Right lobe of liver (tissue), 6 donors: ENCODE measurements at regions not wholly inside any gene's neighbourhood (a gene's known extent, or its start where the extent isn't known, plus 50 kb on each side); places are given as distances from the start of the nearest gene placed in this dataset.
"Not testable (repeated sequence)": the region's sequence is repeated elsewhere in the genome, so short reads cannot be mapped to it uniquely, and the experiment has no call there.

ENCODE experiments used
- ATAC-seq, 4 donors: fragments of 200-7000 bp; cut with Tn5 transposase; one replicate each; pipeline ENCODE4 v1.9.1; 2020; ENCODE audit warnings: mild to moderate bottlenecking in 4 of 4, moderate library complexity in 4 of 4
- DNase-seq, 3 donors: peaks; one replicate each; pipeline ENCODE4 v3.0.0-alpha.2; 2020
- H3K27ac ChIP-seq, 3 donors: fragments of 200-600 bp; one replicate each; pipeline ENCODE4 v1.8.0; 2022
- H3K27me3 ChIP-seq, 2 donors: fragments of 200-600 bp; one replicate each; pipeline ENCODE4 v1.8.0; 2022
- H3K36me3 ChIP-seq, 4 donors: fragments of 200-600 bp; sonication (generic) in 1 of 4; one replicate each; pipeline versions ENCODE4 v1.5.1 to v1.8.0; 2017 to 2022; ENCODE audit warnings: control low read depth in 1 of 4
- H3K4me1 ChIP-seq, 4 donors: fragments of 200-600 bp; sonication (generic) in 1 of 4; one replicate each; pipeline versions ENCODE4 v1.5.1 to v1.8.0; 2017 to 2022; ENCODE audit warnings: control low read depth in 1 of 4
- H3K4me3 ChIP-seq, 3 donors: fragments of 200-600 bp; one replicate each; pipeline ENCODE4 v1.8.0; 2022
- H3K9me3 ChIP-seq, 4 donors: fragments of 200-600 bp; sonication (generic) in 1 of 4; one replicate each; pipeline versions ENCODE4 v1.5.1 to v1.8.0; 2017 to 2022; ENCODE audit warnings: control low read depth in 1 of 4
- POLR2A ChIP-seq: fragments of 450-650 bp; IDR thresholded peaks from one replicate; pipeline ENCODE4 v1.6.1; 2017; ENCODE audit warnings: antibody characterized with exemption, mild to moderate bottlenecking
- WGBS: methylation state at CpG from one replicate; pipeline ENCODE4 v1.1.6; 2018; ENCODE audit warnings: low coverage, low lambda C conversion rate; ENCODE audit not compliant: insufficient coverage; ENCODE audit errors: missing lambda C conversion rate; 5-methylcytosine and 5-hydroxymethylcytosine counted together
- intact Hi-C, 2 donors: fragments of 100-400 bp; cut with DNase I; formaldehyde crosslinking; loops; one replicate each; pipeline versions ENCODE4 v1.11.2 to v1.14.1; 2022
- TF ChIP-seq, protein P1 (sequence below), 4 donors: fragments of 200-600 bp in 3 of 4; fragments of 450-650 bp in 1 of 4; IDR thresholded peaks; one replicate each; pipeline versions ENCODE4 v1.5.1 to v1.8.0; 2016 to 2022; ENCODE audit warnings: antibody characterized with exemption in 4 of 4, mild to moderate bottlenecking in 2 of 4
- donor health status: DM: no; HTN: yes; CAD: no.
- donor health status: DM: no; HTN: no; CAD: no.
- donor health status: DM: no; HTN: no; CAD: no.
- donor health status: DM: no; HTN: yes; CAD: no.
- donor health status: DM: no; HTN: yes; CAD: no.

GRCh38 chr10:60524541-60524940 lies 134.9 kb upstream of the ANK3 start:
- no peak for DNase-seq
- H3K4me1 ChIP-seq: peaks cover 0 to 2% (median 0%) of the 10 kb centered on the region in 4 donors
- TF ChIP-seq, protein P1, sequence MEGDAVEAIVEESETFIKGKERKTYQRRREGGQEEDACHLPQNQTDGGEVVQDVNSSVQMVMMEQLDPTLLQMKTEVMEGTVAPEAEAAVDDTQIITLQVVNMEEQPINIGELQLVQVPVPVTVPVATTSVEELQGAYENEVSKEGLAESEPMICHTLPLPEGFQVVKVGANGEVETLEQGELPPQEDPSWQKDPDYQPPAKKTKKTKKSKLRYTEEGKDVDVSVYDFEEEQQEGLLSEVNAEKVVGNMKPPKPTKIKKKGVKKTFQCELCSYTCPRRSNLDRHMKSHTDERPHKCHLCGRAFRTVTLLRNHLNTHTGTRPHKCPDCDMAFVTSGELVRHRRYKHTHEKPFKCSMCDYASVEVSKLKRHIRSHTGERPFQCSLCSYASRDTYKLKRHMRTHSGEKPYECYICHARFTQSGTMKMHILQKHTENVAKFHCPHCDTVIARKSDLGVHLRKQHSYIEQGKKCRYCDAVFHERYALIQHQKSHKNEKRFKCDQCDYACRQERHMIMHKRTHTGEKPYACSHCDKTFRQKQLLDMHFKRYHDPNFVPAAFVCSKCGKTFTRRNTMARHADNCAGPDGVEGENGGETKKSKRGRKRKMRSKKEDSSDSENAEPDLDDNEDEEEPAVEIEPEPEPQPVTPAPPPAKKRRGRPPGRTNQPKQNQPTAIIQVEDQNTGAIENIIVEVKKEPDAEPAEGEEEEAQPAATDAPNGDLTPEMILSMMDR (IDR thresholded peaks at IDR 0.05): no peak
- no peak for ATAC-seq
- no peaks in the 10 kb centered on the region for H3K9me3 ChIP-seq
- H3K27ac ChIP-seq: no peak overlapping the region
- no peaks in the 10 kb centered on the region for H3K27me3 ChIP-seq
- WGBS: 53% methylated on average over 3 of the region's 4 CpGs
- no peaks in the 10 kb centered on the region for H3K36me3 ChIP-seq
- H3K4me3 ChIP-seq: no peak overlapping the region
- intact Hi-C loops: no loop called here

DNA sequence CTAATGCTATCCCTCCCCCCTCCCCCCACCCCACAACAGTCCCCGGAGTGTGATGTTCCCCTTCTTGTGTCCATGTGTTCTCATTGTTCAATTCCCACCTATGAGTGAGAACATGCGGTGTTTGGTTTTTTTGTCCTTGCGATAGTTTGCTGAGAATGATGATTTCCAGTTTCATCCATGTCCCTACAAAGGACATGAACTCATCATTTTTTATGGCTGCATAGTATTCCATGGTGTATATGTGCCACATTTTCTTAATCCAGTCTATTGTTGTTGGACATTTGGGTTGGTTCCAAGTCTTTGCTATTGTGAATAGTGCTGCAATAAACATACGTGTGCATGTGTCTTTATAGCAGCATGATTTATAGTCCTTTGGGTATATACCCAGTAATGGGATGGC lies 133.7 kb upstream of the ANK3 start:
- ATAC-seq, H3K36me3 ChIP-seq, DNase-seq, intact Hi-C loops, H3K4me1 ChIP-seq, H3K27me3 ChIP-seq, H3K27ac ChIP-seq, H3K4me3 ChIP-seq, H3K9me3 ChIP-seq: not testable (repeated sequence)
- WGBS: 80% methylated on average over 1 of the region's 4 CpGs

DNA sequence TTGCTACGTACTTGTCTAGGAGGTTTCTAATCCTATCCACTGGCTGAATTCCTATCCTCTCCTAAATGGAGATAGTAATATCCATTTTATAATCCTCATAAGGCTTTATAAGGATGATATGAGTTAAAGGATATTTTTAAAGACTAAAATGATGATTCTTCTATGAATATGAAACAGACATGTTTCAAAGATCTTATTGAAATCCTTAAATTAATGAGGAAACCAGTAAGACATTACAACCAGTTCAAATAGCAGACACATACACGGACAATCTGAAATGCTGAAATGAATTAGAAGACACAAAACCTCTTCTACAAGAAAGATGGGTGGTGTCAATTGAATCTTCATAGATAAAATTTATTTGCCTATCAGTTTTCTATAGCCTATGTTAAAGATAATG lies 132.9 kb upstream of the ANK3 start:
- DNase-seq (no peak), ATAC-seq (no peak)

GRCh38 chr10:60521974-60522405 lies 132.3 kb upstream of the ANK3 start:
- intact Hi-C loops: no loop called here
- DNase-seq (no peak), ATAC-seq (no peak)
- no peak overlapping the region for H3K4me3 ChIP-seq
- WGBS: 44% methylated on average over 3 of the region's 3 CpGs
- no peaks in the 10 kb centered on the region for H3K36me3 ChIP-seq
- H3K27ac ChIP-seq: no peak overlapping the region
- TF ChIP-seq POLR2A: no peak
- TF ChIP-seq, protein P1 (IDR thresholded peaks at IDR 0.05): no peak
- H3K4me1 ChIP-seq: peaks cover 0 to 2% (median 0%) of the 10 kb centered on the region in 4 donors
- H3K27me3 ChIP-seq: no peaks in the 10 kb centered on the region
- H3K9me3 ChIP-seq: no peaks in the 10 kb centered on the region

More for the DNA sequence above, 132.9 kb upstream of the ANK3 start:
- no peaks in the 10 kb centered on the region for H3K27me3 ChIP-seq
- WGBS: 74% methylated on average over 2 of the region's 2 CpGs
- TF ChIP-seq POLR2A: no peak
- TF ChIP-seq, protein P1 (IDR thresholded peaks at IDR 0.05): no peak
- intact Hi-C loops: no loop called here
- H3K9me3 ChIP-seq: no peaks in the 10 kb centered on the region
- H3K36me3 ChIP-seq: no peaks in the 10 kb centered on the region
- H3K4me3 ChIP-seq: no peak overlapping the region
- no peak overlapping the region for H3K27ac ChIP-seq
- H3K4me1 ChIP-seq: peaks cover 0 to 2% (median 0%) of the 10 kb centered on the region in 4 donors

DNA sequence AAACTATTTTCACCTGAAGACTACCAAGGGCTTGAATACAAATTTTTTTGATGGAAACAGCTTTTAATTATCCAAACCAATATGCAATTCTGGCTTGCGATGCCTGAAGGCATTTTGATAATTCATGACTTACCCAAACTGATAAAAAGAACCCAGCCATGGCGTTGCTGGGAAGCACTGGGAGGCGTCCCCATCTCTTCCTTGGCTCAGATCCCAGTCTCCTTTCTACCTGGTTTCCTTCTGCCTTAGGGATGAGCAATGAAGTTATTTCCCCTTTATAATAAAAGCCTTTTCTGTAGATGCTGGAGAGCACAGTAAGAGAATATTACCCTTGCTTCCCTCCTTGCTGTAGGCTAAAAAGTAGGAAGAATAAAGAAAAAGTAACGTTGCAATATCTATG lies 129.1 kb upstream of the ANK3 start:
- intact Hi-C loops: no loop called here
- ATAC-seq (no peak), DNase-seq (no peak)
- TF ChIP-seq, protein P1 (IDR thresholded peaks at IDR 0.05): no peak
- no peak for TF ChIP-seq POLR2A
- Histone ChIP-seq H3K4me1 (peaks cover 0 to 2% (median 0%) of the 10 kb centered on the region in 4 donors), H3K36me3 (no peaks in the 10 kb centered on the region), H3K27me3 (no peaks in the 10 kb centered on the region), H3K27ac (no peak overlapping the region), H3K4me3 (no peak overlapping the region), H3K9me3 (no peaks in the 10 kb centered on the region)
- WGBS: 63% methylated on average over 4 of the region's 4 CpGs
